ENCODE measurements at regions not wholly inside any gene's neighbourhood (a gene's known extent, or its start where the extent isn't known, plus 50 kb on each side); places are given as distances from the start of the nearest gene placed in this dataset.

DNA sequence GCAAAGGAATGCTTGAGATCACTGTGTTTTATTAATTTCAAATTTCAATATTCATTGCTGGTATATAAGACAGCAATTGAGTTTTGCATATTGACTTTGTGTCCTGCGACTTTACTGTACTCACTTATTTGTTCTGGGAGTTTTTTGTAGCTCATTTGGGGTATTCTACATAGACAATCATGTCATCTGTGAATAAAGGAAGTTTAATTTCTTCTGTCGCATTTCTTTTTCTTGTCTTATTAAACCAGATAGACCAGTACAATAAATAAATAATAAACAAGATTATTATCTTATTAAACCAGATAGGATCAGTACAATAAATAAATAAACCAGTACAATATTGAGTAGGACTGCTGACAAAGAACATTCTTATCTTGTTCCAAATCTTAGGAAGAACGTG lies 448.2 kb downstream of the RPS24 start:
- DNase-seq (ENCODE audit: low spot score) = no peak

GRCh38 chr10:78483641-78484040 lies 450.0 kb downstream of the RPS24 start:
- no peak for DNase-seq (ENCODE audit: low spot score)

- DNase-seq (ENCODE audit: low spot score) = no peak
These were observed 455.4 kb downstream of the RPS24 start for GRCh38 chr10:78489034-78489433.

GRCh38 chr10:78491812-78492211 lies 458.1 kb downstream of the RPS24 start:
- no peak for DNase-seq (ENCODE audit: low spot score)

GRCh38 chr10:78492424-78492823 lies 458.8 kb downstream of the RPS24 start:
- no peak for DNase-seq (ENCODE audit: low spot score)

DNA sequence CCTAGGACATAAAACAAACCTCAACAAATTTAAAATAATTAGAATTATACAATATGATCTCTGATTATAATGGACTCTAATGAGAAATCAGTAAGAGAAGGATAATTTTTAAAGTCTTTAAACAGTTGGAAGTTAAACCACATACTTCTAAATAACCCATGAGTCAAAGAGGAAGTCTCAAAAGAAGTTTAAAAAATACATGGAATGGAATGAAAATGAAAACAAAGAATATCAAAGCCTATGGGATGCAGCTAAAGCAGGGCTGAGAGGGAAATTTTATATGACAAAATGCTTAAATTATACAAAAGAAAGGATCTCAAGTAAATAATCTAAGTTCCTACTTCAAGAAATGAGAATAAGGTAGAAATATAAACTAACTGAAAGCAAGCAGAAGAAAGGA lies 460.5 kb downstream of the RPS24 start:
- no peak for DNase-seq (ENCODE audit: low spot score)

DNA sequence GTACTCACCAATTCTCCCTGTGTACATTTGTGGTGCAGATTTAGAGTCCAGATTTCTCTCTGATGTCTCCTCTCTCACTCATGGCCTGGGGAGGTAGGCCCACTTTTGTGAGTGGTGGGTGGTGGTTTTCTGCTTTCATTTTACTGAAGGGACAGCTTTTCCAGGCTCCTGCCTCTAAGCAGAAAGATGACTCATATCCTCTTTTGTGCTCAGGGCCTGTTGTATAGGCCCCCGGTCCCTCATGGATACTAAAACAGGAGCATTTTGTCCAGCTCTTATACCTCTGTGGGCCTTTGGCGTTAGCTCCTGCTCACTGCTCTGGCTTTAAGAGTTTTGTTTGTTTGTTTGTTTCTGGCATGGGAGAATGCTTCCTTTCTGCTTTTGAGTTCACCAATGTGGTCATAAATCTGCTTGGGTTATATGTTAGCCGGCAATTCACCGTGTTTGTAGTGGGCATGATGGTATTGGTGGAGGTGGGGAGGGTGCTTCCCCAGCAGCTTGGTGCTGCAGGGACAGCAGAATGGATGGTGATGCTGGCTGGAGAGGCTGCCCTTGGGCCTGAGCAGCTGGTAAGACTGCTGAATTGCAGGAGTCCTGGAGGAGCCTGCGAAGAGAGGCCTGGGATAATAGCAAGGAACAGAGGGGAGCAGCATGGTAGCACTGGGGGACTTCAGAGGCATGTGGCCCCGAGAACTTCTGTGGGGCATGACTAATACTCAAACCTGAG lies 468.7 kb downstream of the RPS24 start:
- peak; percentile 2 for DNase-seq (ENCODE audit: low spot score)

DNA sequence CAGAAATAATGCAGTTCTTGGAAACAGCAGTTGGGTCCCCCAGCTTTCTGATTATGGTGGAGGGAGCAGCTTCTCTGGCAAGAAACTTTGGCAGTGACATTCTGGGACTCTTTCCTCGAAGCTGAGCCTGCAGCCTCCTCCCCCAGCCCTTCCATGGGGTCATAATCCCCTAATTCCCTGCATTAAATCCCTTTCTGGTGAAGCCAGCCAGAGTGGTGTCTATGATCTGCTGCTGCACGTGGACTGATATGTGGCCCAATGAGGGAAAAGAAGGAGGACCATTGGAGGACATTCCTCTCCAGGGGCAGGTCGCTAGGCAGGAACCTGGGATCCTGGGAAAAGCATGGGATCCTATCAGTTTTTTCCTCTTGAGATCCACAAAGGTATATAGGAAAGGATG lies 470.5 kb downstream of the RPS24 start:
- no peak for DNase-seq (ENCODE audit: low spot score)

DNA sequence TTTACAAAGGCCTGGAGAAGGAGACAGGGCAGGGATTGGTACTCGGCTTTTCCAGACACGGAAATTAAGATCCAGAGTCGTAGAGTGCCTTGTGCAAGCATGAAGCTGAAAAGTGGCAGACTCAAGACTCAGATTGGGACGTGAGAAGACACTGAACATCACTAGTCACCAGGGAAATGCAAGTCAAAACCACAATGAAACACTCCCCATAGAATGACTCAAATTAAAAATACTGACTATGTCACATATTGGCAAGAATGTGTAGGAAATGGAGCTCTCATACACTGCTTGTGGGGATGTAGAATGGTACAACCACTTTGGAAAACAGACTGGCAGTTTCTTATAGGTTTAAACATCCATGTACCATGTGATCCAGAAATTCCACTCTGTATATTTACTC lies 472.0 kb downstream of the RPS24 start:
- no peak for DNase-seq (ENCODE audit: low spot score)

GRCh38 chr10:78506614-78507013 lies 473.0 kb downstream of the RPS24 start:
- no peak for DNase-seq (ENCODE audit: low spot score)

DNA sequence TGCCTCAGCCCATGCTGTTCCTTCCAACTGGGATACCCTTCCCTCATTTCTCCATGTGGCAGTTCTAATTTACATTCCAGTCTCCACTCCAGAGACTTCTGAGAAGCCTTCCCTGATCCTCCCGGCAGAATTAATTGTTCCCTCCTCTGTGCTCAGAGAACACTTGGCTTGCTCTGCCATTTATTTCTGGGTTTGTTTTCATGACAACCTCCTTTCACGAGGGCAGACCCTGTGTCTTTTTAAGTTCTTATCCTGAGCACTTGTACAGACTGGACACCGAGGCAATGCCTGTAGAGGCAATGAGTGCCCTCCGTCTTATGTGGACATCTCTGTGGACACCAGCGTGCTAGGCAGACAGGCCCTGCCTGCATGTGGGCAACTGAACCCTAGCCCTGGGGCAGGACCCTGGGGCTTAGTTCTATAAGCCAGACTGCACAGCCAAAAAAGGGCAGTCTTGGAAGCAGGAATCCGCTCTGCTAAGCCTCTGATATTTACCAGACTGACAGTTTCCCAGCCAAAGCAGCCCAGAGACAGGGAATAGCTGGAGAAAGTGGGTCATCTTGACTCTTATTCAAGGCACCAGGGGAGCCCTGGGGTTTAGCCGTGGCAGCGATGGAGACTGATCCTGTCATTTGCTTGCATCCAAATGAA lies 474.0 kb downstream of the RPS24 start:
- no peak for DNase-seq (ENCODE audit: low spot score)

- DNase-seq (ENCODE audit: low spot score) = no peak
These were observed 475.5 kb downstream of the RPS24 start for GRCh38 chr10:78508955-78509748.

GRCh38 chr10:78510566-78511323 lies 477.1 kb downstream of the RPS24 start:
- no peak for DNase-seq (ENCODE audit: low spot score)

- no peak for DNase-seq (ENCODE audit: low spot score)
These were observed 477.9 kb downstream of the RPS24 start for GRCh38 chr10:78511324-78512204.

GRCh38 chr10:78512205-78512550 lies 478.5 kb downstream of the RPS24 start:
- no peak for DNase-seq (ENCODE audit: low spot score)

DNA sequence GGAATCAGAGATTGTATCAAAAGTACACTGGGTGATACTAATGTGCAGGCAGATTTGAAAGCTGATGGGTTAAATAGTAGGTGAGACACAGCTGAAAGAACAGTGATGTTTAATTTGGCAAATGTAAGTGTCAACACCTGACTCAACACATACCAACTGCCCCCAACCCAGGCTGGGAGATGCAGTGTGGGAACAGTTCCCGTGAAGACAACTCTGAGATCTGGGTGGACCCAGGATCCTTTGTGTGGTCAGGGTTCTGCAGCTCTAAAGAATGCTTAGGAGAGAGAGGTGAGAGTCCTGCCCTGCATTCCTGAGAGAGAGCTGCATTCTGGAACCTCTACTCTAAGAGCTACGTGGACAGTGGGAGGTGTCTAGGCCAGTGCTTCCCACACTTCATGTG lies 479.7 kb downstream of the RPS24 start:
- DNase-seq (ENCODE audit: low spot score) = no peak

GRCh38 chr10:78513986-78514385 lies 480.3 kb downstream of the RPS24 start:
- no peak for DNase-seq (ENCODE audit: low spot score)

DNA sequence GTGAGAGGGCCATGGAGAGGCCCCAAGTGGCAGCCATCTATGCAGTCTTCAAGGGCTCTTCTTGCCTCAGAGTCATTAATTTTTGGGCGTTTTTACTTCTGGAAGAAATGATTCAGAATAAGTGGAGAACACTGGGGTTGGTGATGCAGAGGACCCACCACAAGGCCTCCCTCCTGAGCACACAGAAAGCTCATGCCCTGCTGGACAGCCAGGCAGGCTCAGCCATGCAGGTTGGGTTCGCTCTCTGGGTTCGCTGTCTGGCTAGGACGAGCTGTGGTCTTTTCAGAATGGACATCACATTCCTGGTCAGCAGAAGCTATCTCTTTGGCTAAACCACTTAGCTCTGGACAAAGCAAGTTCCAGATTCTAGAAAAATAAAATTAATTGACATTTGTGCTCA lies 480.8 kb downstream of the RPS24 start:
- DNase-seq (ENCODE audit: low spot score) = no peak

DNA sequence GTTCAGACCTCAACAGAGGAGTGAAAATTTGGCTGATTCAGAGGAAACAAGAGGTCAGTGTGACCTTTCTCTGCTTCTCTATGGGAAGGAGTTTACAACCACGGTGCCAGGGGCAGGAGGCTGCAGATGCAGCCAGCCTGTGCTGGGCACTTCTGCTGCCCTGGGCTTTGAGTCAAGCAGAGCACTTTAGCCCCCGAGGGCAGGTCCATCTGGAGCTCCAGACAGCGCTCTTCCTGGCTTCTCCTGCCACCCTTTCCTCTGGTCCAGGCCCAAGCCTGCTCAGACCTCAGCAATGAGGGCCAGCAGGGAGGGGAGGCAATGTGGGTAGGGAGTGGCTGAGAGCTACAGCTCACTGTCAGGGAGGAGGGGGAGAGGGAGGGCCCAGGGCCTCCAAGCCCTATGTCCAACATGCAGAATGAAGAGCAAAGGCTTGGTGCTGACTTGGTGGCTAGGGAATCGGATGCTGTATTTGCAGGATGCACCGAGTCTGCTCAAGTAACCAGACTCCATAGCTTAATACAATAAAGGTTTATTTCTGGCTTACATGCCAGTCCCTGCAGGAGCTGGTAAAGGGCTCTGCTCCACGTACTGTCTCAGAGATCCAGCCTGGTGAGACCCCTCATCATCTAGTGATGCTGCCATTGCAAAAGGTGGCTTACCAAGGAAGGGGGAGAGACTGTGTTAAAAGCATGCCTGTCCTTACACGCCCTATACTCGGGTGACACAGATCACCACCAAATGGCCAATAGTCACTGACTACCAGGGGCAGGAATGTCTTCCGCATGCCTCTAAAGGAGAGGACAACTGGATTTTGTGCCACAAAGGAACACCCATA lies 481.6 kb downstream of the RPS24 start:
- no peak for DNase-seq (ENCODE audit: low spot score)

- no peak for DNase-seq (ENCODE audit: low spot score)
These were observed 482.1 kb downstream of the RPS24 start for GRCh38 chr10:78515873-78516153.

- DNase-seq (ENCODE audit: low spot score) = no peak
These were observed 482.6 kb downstream of the RPS24 start for GRCh38 chr10:78516236-78516635.

All from RKO (cell line).